Keratinocyte (primary cell): ENCODE measurements at regions not wholly inside any gene's neighbourhood (a gene's known extent, or its start where the extent isn't known, plus 50 kb on each side); places are given as distances from the start of the nearest gene placed in this dataset.
A peak's percentile ranks its signal among the peaks of the same experiment; 100 is the strongest.

Experiments used
- DNase-seq: peaks from one replicate; pipeline ENCODE4 v3.0.0-alpha.2; 2011; ENCODE audit warnings: low read depth, missing footprints, low spot score
- FAIRE-seq: peaks from 2 replicates; lab custom pipeline; 2011; peaks lifted over from hg19 to GRCh38; lab: Jason Lieb, UNC
- H2AFZ ChIP-seq: 2 replicates; pipeline ENCODE4 v1.6.0; 2012; ENCODE audit warnings: low read length, control low read depth, inconsistent platforms; ENCODE audit not compliant: control insufficient read depth
- H3K27ac ChIP-seq: 2 replicates; pipeline ENCODE4 v1.5.1; 2011; ENCODE audit warnings: low read length; ENCODE audit not compliant: control insufficient read depth, insufficient read depth
- H3K27me3 ChIP-seq: 3 replicates; pipeline ENCODE4 v1.6.0; 2011; ENCODE audit warnings: low read length; ENCODE audit not compliant: control insufficient read depth, insufficient read depth; ENCODE audit errors: extremely low read depth
- H3K36me3 ChIP-seq, 2 experiments: 2 replicates in 1 of 2; 3 replicates in 1 of 2; pipeline ENCODE4 v1.5.1; 2011; ENCODE audit warnings: low read length in 2 of 2, mild to moderate bottlenecking in 1 of 2; ENCODE audit not compliant: control insufficient read depth in 2 of 2, insufficient read depth in 2 of 2; ENCODE audit errors: extremely low read depth in 1 of 2
- H3K4me1 ChIP-seq: 3 replicates; pipeline ENCODE4 v1.5.1; 2011; ENCODE audit warnings: low read length; ENCODE audit not compliant: control insufficient read depth, insufficient read depth; ENCODE audit errors: extremely low read depth
- H3K4me2 ChIP-seq: 3 replicates; pipeline ENCODE4 v1.6.0; 2011; ENCODE audit warnings: low read depth, low read length; ENCODE audit not compliant: control insufficient read depth, insufficient read depth; ENCODE audit errors: extremely low read depth
- H3K4me3 ChIP-seq, 3 experiments: fragments of 200-600 bp in 1 of 3; sonication (generic) in 1 of 3; 2 replicates in 2 of 3; 3 replicates in 1 of 3; pipeline ENCODE4 v1.5.1; 2011 to 2016; ENCODE audit warnings: low read length in 3 of 3, mild to moderate bottlenecking in 3 of 3, control low read depth in 2 of 3, inconsistent platforms in 1 of 3, low read depth in 1 of 3, mixed read lengths in 1 of 3, mixed run types in 1 of 3, moderate library complexity in 1 of 3; ENCODE audit not compliant: control insufficient read depth in 2 of 3, insufficient read depth in 2 of 3; ENCODE audit errors: extremely low read depth in 1 of 3
- H3K79me2 ChIP-seq: 2 replicates; pipeline ENCODE4 v1.6.0; 2012; ENCODE audit warnings: low read length; ENCODE audit not compliant: control insufficient read depth, insufficient read depth
- H3K9ac ChIP-seq: 3 replicates; pipeline ENCODE4 v1.6.0; 2011; ENCODE audit warnings: low read length; ENCODE audit not compliant: control insufficient read depth, insufficient read depth; ENCODE audit errors: extremely low read depth
- H3K9me1 ChIP-seq: 3 replicates; pipeline ENCODE4 v1.6.0; 2011; ENCODE audit warnings: low read length; ENCODE audit not compliant: control insufficient read depth, insufficient read depth; ENCODE audit errors: extremely low read depth
- H3K9me3 ChIP-seq: 2 replicates; pipeline ENCODE4 v1.5.1; 2012; ENCODE audit warnings: low read depth, low read length; ENCODE audit not compliant: control insufficient read depth
- H4K20me1 ChIP-seq: 3 replicates; pipeline ENCODE4 v1.6.0; 2011; ENCODE audit warnings: low read length; ENCODE audit not compliant: control insufficient read depth, insufficient read depth; ENCODE audit errors: extremely low read depth
- CTCF ChIP-seq, 3 experiments: IDR thresholded peaks in 1 of 3; conservative IDR thresholded peaks in 1 of 3; optimal IDR thresholded peaks in 1 of 3; 2 replicates in 2 of 3; 3 replicates in 1 of 3; pipeline versions ENCODE3 to v1.5.1; 2011; ENCODE audit warnings: low read length in 3 of 3, mild to moderate bottlenecking in 3 of 3, moderate library complexity in 2 of 3, control low read depth in 1 of 3, inconsistent platforms in 1 of 3; ENCODE audit not compliant: insufficient read depth in 2 of 3; ENCODE audit errors: extremely low read depth in 1 of 3
- EZH2 ChIP-seq: IDR thresholded peaks from one replicate; pipeline ENCODE4 v1.6.1; 2012; ENCODE audit warnings: inconsistent platforms, mild to moderate bottlenecking, low read length, moderate library complexity
- dilution Hi-C: fragments of 300-500 bp; cut with MboI; formaldehyde crosslinking; loops from one replicate; pipeline ENCODE4 v1.7.0; 2020; ENCODE audit warnings: low sequenced_read_pairs; ENCODE audit not compliant: extremely low pct_ligation_motif_present

GRCh38 chr10:128576336-128576735 is 450.1 kb upstream of the MKI67 start:
- Histone ChIP-seq H3K4me2 (no peak overlapping the region), H3K9me1 (no peaks in the 10 kb centered on the region), H2AFZ (no peak overlapping the region), H3K9me3 (no peaks in the 10 kb centered on the region), H3K36me3 (no peaks in the 10 kb centered on the region), H3K79me2 (no peaks in the 10 kb centered on the region), H3K4me1 (no peaks in the 10 kb centered on the region), H3K4me3 (no peak overlapping the region), H4K20me1 (no peaks in the 10 kb centered on the region), H3K27ac (no peak overlapping the region), H3K9ac (no peak overlapping the region), H3K27me3 (no peaks in the 10 kb centered on the region)
- no peak for FAIRE-seq
- no peak for TF ChIP-seq CTCF (optimal IDR thresholded peaks at IDR 0.05 in 1 of 3, IDR thresholded peaks at IDR 0.05 in 1 of 3, conservative IDR thresholded peaks at IDR 0.05 in 1 of 3; ENCODE audit: extremely low read depth in 1 of 3, insufficient read depth in 2 of 3, low read length in 3 of 3)
- TF ChIP-seq EZH2, result no peak
- dilution Hi-C loops, result no loop called here
- DNase-seq, result no peak

- Histone ChIP-seq H4K20me1 (no peaks in the 10 kb centered on the region), H3K9ac (no peak overlapping the region), H3K4me2 (no peak overlapping the region), H3K79me2 (no peaks in the 10 kb centered on the region), H3K9me3 (no peaks in the 10 kb centered on the region), H3K4me3 (no peak overlapping the region), H3K4me1 (no peaks in the 10 kb centered on the region), H3K27ac (no peak overlapping the region), H3K9me1 (no peaks in the 10 kb centered on the region), H3K27me3 (no peaks in the 10 kb centered on the region), H3K36me3 (no peaks in the 10 kb centered on the region), H2AFZ (no peak overlapping the region)
- TF ChIP-seq EZH2 (no peak), CTCF (optimal IDR thresholded peaks at IDR 0.05 in 1 of 3, IDR thresholded peaks at IDR 0.05 in 1 of 3, conservative IDR thresholded peaks at IDR 0.05 in 1 of 3; ENCODE audit: extremely low read depth in 1 of 3, insufficient read depth in 2 of 3, low read length in 3 of 3) (peak in 1 of 3 experiments; percentile 10)
- DNase-seq (no peak), FAIRE-seq (no peak)
- dilution Hi-C loops, result no loop called here
Observed at GRCh38 chr10:128576943-128577670, 450.9 kb upstream of the MKI67 start.
